GM19395 (cell line): ENCODE measurements at regions not wholly inside any gene's neighbourhood (a gene's known extent, or its start where the extent isn't known, plus 50 kb on each side); places are given as distances from the start of the nearest gene placed in this dataset.

Experiments
- ATAC-seq: cut with Tn5 transposase; IDR thresholded peaks from one replicate; pipeline ENCODE4 v1.9.1; 2021; ENCODE audit warnings: mild to moderate bottlenecking, moderate library complexity; ENCODE audit not compliant: unreplicated experiment

GRCh38 chr1:101316799-101317198 is 80.0 kb downstream of the S1PR1 start:
- no peak for ATAC-seq

- ATAC-seq = no peak
Observed at GRCh38 chr1:101317590-101317989, 80.8 kb downstream of the S1PR1 start.

GRCh38 chr1:101323535-101323934 is 86.7 kb downstream of the S1PR1 start:
- ATAC-seq = no peak

GRCh38 chr1:101325144-101325543 is 88.3 kb downstream of the S1PR1 start:
- no peak for ATAC-seq

- no peak for ATAC-seq
Observed at GRCh38 chr1:101330427-101331130, 93.8 kb downstream of the S1PR1 start.

- ATAC-seq = no peak
Observed at GRCh38 chr1:101331794-101332193, 95.0 kb downstream of the S1PR1 start.

- no peak for ATAC-seq
Observed at GRCh38 chr1:101332633-101333032, 95.8 kb downstream of the S1PR1 start.

- ATAC-seq = no peak
Observed at GRCh38 chr1:101333186-101333585, 96.4 kb downstream of the S1PR1 start.

GRCh38 chr1:101337968-101338367 is 101.1 kb downstream of the S1PR1 start:
- no peak for ATAC-seq

GRCh38 chr1:101338714-101339430 is 102.1 kb downstream of the S1PR1 start:
- ATAC-seq = no peak

GRCh38 chr1:101344745-101345144 is 107.9 kb downstream of the S1PR1 start:
- peak; percentile 63 for ATAC-seq

- ATAC-seq = no peak
Observed at GRCh38 chr1:101346419-101346818, 109.6 kb downstream of the S1PR1 start.

- no peak for ATAC-seq
Observed at GRCh38 chr1:101356013-101356412, 119.2 kb downstream of the S1PR1 start.

GRCh38 chr1:101356604-101357443 is 120.0 kb downstream of the S1PR1 start:
- ATAC-seq = peak; percentile 48

GRCh38 chr1:101357444-101357986 is 120.7 kb downstream of the S1PR1 start:
- ATAC-seq = peak; percentile 99

- no peak for ATAC-seq
Observed at GRCh38 chr1:101360506-101360905, 123.7 kb downstream of the S1PR1 start.

- peak; percentile 49 for ATAC-seq
Observed at GRCh38 chr1:101363891-101364318, 127.1 kb downstream of the S1PR1 start.

GRCh38 chr1:101364370-101365120 is 127.7 kb downstream of the S1PR1 start:
- peak; percentile 47 for ATAC-seq

- ATAC-seq = no peak
Observed at GRCh38 chr1:101365186-101365585, 128.4 kb downstream of the S1PR1 start.

GRCh38 chr1:101365878-101366277 is 129.1 kb downstream of the S1PR1 start:
- ATAC-seq = no peak
